GM19043 (cell line): ENCODE measurements at regions not wholly inside any gene's neighbourhood (a gene's known extent, or its start where the extent isn't known, plus 50 kb on each side); places are given as distances from the start of the nearest gene placed in this dataset.
"Not testable (repeated sequence)": the region's sequence is repeated elsewhere in the genome, so short reads cannot be mapped to it uniquely, and the experiment has no call there.

ENCODE experiments used
- ATAC-seq: cut with Tn5 transposase; IDR thresholded peaks from one replicate; pipeline ENCODE4 v1.9.1; 2021; ENCODE audit warnings: low read depth; ENCODE audit not compliant: unreplicated experiment

GRCh38 chr7:113030489-113030888 lies 56.1 kb downstream of the GPR85 start:
- ATAC-seq: no peak

- ATAC-seq: no peak
These were observed 59.7 kb downstream of the GPR85 start for GRCh38 chr7:113026941-113027340.

DNA sequence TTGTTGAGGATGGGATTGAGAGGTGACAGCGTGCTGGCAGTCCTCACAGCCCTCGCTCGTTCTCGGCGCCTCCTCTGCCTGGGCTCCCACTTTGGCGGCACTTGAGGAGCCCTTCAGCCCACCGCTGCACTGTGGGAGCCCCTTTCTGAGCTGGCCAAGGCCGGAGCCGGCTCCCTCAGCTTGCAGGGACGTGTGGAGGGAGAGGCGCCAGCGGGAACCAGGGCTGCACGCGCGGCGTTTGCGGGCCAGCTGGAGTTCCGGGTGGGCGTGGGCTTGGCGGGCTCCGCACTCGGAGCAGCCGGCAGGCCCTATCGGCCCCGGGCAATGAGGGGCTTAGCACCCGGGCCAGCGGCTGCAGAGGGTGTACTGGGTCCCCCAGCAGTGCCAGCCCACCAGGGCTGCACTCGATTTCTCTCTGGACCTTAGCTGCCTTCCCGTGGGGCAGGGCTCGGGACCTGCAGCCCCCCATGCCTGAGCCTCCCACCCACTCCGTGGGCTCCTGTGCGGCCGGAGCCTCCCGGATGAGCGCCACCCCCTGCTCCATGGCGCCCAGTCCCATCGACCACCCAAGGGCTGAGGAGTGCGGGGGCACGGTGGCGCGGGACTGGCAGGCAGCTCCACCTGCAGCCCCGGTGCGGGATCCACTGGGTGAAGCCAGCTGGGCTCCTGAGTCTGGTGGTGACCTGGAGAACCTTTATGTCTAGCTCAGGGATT lies 69.3 kb downstream of the GPR85 start:
- ATAC-seq: not testable (repeated sequence)

DNA sequence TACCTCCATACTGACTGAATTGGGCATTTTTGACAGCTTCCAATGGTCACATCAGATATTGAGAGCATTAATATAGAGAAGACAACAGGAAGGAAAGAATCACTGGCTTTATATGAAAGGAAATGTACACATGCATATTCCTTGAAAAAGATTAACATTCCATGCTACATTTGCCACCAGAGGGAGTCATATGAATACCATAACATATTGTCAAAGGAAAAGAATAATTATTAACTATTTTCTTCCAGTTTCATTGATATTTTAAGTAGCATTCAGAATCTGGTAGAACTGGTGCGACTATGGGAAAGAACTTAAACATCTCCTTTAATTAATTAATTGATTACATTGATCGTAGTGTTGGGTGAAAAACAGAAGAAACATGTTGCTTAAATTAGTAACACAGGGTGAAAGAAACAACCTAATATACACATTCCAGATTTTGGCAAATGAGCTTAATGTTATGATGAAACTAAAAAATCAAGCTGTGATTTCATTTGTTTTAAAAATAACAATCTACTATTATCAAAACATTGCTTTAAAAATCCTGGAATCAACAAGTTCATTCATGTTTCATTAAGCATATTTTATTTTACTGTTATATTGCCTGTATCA lies 71.5 kb downstream of the GPR85 start:
- ATAC-seq: no peak

DNA sequence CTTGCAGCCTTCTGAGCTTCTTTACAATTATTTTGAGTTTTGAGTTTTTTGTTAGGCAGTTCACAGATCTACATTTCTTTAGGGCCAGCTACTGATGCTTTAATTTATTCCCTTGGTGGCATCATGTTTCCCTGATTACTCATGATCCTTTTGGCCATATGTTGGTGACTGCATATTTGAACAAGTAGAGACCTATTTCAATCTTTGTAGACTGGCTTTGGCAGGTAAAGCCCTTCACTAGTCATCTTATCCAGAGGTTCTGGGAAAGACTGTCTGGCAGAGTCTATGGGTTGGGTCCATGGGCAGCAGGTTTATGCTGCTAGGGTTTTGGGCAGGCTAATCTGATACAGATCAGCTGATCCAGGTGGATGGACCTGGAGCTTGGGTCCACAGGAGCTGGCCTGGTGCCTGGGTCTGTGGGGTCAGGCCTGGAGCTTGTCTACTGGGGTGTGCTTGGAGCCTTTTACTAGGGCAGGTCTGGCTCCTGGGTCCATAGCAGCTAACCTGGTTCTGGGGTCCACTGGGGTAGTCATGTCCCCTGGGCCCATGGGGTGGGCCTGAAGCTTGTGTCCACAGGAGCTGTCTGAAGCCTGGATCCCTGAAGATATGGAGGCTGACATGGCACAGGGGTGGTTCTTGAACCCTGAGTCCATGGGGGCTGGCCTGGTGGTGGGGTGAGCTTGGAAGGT lies 72.7 kb downstream of the GPR85 start:
- no peak for ATAC-seq

DNA sequence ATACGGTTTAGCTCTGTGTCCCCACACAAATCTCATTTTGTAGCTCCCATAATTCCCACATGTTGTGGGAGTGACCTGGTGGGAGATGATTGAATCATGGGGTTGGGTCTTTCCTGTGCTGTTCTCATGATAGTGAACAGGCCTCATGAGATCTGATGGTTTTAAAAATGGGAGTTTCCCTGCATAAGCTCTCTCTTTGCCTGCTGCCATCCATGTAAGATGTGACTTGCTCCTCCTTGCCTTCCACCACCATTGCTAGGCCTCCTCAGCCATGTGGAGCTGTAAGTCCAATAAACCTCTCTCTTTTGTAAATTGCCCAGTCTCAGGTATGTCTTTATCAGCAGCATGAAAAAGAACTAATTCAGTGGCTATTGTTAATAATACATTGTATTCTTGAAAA lies 73.8 kb downstream of the GPR85 start:
- not testable (repeated sequence) for ATAC-seq

GRCh38 chr7:113010377-113010776 lies 76.2 kb downstream of the GPR85 start:
- no peak for ATAC-seq

DNA sequence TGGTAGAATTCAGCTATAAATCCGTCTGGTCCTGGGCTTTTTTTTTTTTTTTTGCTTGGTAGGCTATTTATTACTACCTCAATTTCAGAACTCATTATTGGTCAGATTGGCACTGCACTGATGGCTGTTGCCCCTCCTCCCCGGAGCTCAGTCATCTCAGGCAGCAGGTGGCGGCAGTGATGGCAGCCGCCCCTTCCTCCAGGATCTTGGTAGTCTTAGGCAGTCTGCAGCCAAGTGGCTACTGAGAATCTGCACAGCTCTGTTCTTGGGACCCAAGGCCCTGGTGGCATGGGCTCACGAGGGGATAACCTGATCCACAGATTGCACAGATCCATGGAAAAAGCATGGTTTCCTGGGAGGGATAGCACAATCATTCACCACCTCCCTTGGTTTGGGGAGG lies 77.9 kb downstream of the GPR85 start:
- ATAC-seq: no peak

- ATAC-seq: no peak
These were observed 81.7 kb downstream of the GPR85 start for GRCh38 chr7:113004726-113005454.

DNA sequence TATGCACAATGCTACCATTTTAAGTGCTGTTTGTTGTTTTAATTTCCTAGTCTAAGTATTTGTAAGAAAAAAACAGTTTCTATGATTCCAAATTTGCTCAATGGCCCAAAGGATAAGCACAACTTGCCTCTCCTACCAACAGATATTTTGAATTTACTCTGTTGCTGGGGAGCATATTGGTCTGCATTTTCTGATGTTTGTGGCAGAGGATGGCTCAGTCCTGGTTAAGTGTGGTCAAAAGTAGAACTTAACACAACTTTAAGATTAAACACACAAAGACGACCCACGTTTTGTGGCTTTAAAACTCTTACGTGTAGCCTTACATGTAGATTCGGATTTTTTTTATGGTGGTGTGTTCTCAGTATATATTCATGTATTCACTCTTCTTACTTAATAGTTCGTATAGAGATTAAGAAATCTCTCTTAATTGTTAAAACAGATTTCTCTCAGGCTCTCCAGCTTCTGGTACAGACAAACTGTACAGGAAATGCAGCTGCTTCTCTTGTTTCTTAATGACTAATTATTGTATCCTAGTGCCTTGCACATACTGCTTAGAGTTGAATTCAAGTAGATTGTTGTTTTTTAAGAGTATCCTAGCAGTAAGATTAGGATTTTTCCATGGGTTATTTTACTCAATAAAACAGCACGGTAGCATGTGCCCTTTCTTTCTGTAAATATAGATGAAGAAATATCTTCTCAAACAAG lies 86.2 kb downstream of the GPR85 start:
- ATAC-seq: peak; percentile 57

DNA sequence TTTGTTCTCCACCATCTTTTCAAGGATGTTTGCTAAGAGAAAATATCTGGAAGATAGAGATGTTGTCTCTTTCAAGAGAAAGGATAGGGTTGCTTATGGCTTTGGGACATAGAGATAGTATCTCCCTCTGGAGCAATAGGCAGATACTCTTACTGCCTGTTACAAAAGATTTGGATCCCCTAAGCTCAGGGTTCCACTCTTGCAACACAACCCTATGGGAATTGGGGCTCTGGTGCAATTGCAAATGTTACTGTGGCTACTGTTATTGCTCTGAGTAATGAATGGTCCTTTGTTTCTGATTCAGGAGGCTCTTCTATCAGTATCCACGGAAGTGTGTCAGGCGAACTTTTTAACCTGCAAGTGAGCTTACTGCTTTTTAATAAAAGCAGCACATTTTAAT lies 88.8 kb downstream of the GPR85 start:
- ATAC-seq: no peak

DNA sequence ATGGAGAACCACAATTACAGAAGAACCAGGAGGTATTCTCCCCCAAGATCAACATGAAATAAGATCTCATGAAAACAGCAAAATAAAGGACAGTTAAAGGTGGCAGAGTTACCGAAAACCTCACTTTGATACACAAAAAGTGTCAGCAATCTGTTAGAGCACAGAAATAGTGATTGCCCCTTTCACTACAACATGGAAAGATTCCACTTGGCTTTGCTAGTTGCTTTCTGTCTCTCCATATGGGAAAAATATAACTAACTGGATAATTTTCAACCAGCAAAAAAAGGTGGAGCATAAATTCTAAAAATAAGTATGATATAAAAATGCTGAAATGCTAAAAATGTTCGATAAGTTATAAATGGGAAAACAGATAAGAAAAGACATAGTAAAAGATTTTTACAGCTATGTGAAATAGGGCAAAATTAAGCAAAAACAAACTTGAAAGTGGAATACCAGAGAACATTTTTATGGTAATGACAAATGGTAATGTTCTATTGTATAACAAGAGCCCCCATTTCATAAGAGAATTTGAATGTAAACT lies 90.2 kb downstream of the GPR85 start:
- no peak for ATAC-seq

DNA sequence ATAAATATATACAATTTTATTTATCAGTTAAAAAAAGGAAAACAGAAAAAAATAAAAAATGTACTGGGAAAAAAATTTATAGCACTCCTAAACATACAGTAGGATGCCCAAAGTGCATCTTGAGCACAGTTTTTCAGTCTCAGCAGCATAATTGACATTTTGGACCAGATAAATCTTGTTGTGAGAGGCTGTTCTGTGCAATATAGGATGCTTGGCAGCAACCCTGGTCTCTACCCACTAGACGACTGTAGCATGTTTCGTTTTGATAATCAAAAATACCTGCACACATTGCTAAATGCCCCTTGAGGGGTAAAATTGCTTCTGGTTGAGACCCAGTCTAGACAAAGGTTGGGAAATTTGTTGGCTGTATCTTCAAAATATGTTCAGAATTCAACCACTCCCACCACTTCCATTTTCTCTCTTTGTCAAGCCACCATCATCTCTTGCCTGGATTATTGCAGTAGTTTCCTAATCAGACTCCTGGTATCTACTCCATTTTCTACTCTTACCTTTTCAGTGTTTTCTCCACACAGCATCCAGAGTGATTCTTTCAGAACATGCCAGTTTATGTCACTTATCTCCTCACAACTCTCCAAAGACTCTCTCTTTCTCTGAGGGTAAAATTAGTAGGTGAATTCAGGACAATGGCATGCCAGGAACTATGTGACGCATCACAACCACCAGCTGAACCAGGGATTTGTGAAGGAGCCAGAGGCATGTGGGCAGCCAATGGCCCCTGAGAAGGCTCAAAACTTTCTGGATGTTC lies 91.4 kb downstream of the GPR85 start:
- no peak for ATAC-seq

DNA sequence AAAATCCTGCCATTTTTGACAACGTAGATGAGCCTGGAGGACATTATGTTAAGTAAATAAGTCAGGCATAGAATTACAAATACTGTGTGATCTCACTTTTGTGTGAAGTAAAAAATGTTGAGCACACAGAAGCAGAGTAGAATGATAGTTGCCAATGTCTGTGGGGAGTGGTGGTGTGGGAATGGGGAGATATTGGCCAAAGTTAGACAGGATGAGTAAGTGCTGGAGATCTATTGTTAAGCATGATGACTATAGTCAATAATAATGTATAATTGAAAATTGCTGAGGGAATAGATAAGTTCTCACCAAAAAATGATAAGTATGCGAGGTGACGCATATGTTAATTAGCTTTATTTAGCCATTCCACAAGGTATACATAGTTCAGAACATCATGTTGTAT lies 92.0 kb downstream of the GPR85 start:
- ATAC-seq: no peak

GRCh38 chr7:112990624-112991023 lies 96.0 kb downstream of the GPR85 start:
- no peak for ATAC-seq

GRCh38 chr7:112989531-112989930 lies 97.1 kb downstream of the GPR85 start:
- ATAC-seq: no peak

GRCh38 chr7:112987171-112987570 lies 99.5 kb downstream of the GPR85 start:
- no peak for ATAC-seq

- ATAC-seq: no peak
These were observed 100.2 kb downstream of the GPR85 start for GRCh38 chr7:112986256-112987031.
